AML-193 (cell line): ENCODE measurements at regions not wholly inside any gene's neighbourhood (a gene's known extent, or its start where the extent isn't known, plus 50 kb on each side); places are given as distances from the start of the nearest gene placed in this dataset.
A peak's percentile ranks its signal among the peaks of the same experiment; 100 is the strongest.

Source experiments
- DNase-seq, 2 experiments: peaks; one replicate each; lab custom pipeline; 2025; lab: John Stamatoyannopoulos, UW

- peak; percentile 47 to 56 for DNase-seq
Measured at GRCh38 chr1:191993549-191993948, 164.7 kb upstream of the RGS18 start.

GRCh38 chr1:192002063-192002462, 156.2 kb upstream of the RGS18 start:
- DNase-seq = no peak

DNA sequence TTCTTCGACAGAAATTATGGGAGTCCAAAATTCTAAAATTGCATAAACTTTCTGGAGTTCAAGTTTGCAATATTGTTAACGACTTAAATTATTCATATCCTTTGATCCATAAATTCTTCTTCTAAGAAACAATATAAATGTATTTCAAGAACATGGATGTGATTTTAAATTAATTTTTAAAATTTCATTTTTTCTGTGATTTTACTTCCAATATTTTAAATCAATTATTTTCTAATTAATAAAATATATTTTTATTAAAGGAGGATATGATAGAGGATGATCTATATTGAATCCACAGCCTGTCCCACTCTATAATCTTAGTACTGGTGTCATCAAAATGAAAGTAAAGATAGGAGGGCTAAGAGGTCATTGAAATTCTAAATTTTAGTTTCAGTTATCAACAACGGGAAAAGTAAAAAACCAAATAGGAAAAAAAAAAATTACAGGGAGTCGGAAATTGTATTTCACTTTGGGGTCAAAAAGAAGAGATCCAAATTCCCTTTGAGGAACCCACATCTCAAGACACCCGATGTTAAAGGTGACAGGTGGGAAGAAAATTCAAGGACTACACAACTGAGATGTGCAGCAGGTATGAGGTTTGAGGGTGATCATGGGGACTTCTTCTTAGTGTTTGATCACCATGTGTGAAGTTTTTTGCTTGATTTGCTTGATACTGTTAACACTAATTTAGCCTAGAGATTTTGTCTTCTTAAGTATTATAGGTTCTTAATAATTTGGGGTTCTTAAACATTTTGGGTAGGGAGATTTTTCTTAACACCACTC, 154.8 kb upstream of the RGS18 start:
- no peak for DNase-seq

GRCh38 chr1:192005976-192006375, 152.3 kb upstream of the RGS18 start:
- no peak for DNase-seq

GRCh38 chr1:192008281-192008825, 149.9 kb upstream of the RGS18 start:
- DNase-seq = no peak

GRCh38 chr1:192010406-192010805, 147.9 kb upstream of the RGS18 start:
- peak in 1 of 2 experiments; percentile 13 for DNase-seq

- DNase-seq = no peak
Measured at GRCh38 chr1:192011525-192011924, 146.7 kb upstream of the RGS18 start.

DNA sequence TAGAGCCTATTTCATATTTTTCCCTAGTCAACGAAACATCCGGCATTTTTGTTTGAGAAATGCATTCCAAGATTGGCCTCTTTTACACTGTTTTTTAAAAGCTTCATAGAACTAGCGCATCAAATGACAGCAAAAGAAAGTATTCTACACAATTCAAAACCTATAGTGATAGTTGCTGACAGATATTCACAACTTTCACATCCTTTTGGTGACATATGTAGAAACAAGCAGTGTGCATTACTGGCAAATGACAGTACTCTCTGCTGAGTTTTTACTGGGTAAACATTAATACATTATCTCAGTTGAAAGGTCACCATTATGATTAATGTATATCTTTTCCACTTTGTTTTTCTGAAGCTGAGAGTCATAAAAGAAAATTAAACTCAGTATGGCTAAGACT, 135.4 kb upstream of the RGS18 start:
- DNase-seq = no peak

GRCh38 chr1:192024881-192025280, 133.4 kb upstream of the RGS18 start:
- DNase-seq = no peak

DNA sequence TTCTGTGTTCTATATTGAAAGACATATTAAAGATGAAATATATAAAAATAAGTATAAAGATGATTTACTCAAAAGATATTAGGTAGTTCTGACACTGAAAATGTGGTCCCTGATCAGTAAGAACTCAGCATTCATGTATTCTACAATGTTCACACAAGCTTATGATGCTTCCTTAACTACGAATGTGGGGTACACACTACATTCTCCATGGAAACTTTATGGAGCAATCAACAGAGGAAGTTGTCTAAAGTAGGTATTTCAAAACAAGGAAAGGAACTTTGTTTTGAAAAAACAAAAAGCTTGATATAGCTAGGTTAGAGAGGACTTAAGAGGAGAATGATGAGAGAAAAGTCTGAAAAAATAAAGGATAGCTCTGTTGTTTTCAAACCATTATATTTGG, 119.7 kb upstream of the RGS18 start:
- DNase-seq = peak in 1 of 2 experiments; percentile 1

DNA sequence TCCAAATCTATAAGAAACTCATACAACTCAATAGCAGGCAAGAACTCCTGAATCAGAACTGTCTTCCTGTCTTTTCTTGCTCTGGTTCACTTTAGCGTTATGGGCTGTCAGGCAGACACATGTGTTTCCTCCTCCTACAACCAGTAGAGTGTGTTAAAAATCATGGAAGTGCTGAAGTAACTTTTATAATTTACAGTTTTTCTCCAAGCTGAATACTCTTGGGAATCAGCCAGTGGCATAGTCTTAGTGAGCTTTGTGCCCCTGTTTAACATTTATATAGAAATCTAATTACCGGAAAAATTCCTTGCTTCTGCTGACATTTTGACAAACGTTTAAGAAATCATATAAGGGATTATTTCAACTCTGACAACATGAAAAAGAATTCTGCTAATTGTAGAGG, 113.1 kb upstream of the RGS18 start:
- no peak for DNase-seq

GRCh38 chr1:192053531-192053971, 104.7 kb upstream of the RGS18 start:
- no peak for DNase-seq

DNA sequence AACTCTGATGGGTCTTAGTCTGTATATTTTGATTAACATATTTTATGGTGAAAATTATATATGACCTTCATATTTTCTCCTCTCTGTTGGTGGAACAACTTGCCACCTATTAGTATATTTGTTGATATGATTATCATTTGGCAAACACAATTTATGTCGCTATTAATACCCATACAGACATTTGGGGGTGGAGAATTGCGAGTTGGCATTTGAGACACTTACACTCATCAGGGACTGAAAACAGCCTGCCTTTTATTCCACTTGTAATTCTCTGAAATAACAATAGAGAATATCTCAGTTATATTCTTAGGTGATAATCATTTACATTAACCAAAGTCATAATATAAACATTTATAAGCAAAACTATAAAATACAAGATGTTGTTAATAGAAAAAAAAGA, 100.5 kb upstream of the RGS18 start:
- DNase-seq = no peak

GRCh38 chr1:192059407-192059806, 98.9 kb upstream of the RGS18 start:
- no peak for DNase-seq

DNA sequence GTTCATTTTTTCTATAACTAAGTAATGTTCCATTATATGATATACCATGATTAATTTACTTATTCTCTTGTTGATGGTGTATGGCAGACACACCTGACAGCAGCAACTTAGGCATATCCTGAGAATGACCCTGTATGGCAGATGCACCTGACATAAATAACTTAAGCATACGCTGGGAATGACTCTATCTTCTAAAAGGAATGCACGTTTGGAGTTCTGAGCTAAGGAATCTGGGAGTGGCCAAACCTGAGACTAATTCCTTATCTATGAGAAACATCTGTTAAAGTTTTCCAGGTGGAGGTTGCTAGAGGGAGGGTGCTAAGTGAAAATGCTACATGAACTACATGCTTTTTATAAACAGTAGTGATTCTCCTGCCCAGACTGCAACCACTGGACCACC, 96.7 kb upstream of the RGS18 start:
- no peak for DNase-seq

DNA sequence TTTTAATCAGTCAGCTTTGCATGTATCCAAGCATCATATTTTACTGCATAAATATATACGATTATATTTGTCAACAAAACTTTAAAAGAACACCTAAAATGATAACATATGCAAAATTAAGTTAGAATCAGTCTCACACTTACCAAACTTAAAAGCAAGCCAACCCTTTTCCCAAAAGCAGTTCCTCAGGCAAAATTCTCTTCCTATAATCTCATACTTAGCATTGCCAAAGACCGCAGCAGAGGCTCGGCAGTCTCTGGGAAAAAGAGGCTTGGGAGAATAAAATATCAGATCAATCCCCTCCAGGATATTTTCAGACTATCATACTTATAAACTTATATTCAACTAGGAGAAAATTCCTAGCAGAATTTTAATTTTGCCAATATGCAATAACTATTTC, 93.2 kb upstream of the RGS18 start:
- no peak for DNase-seq

- DNase-seq = no peak
Measured at GRCh38 chr1:192066202-192066601, 92.1 kb upstream of the RGS18 start.

- no peak for DNase-seq
Measured at GRCh38 chr1:192067360-192067759, 90.9 kb upstream of the RGS18 start.

GRCh38 chr1:192070213-192070612, 88.0 kb upstream of the RGS18 start:
- DNase-seq = no peak

DNA sequence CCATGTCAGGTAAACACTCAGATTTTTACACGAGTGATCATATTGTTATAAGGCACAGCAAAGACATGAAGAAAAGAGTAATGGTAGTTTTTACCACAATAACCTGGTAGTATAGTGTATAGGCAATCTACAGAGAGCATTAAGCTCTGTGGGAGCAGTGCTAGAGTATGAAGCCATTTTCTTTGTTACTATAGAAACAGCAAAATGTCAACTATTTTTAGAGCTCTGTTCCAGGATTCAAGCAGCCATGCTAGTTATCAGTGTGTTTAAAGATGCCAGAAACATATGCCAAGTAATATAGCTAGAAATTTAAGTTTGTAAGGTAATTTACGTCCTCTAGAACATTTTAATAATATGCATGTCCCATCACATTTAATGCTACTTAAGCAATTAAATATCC, 77.6 kb upstream of the RGS18 start:
- no peak for DNase-seq

- DNase-seq = no peak
Measured at GRCh38 chr1:192081359-192081758, 76.9 kb upstream of the RGS18 start.

GRCh38 chr1:192086644-192087043, 71.6 kb upstream of the RGS18 start:
- no peak for DNase-seq

GRCh38 chr1:192087334-192087733, 70.9 kb upstream of the RGS18 start:
- no peak for DNase-seq

- DNase-seq = no peak
Measured at GRCh38 chr1:192088496-192088895, 69.8 kb upstream of the RGS18 start.
